ENCODE measurements at regions not wholly inside any gene's neighbourhood (a gene's known extent, or its start where the extent isn't known, plus 50 kb on each side); places are given as distances from the start of the nearest gene placed in this dataset.
"Not testable (repeated sequence)": the region's sequence is repeated elsewhere in the genome, so short reads cannot be mapped to it uniquely, and the experiment has no call there.

GRCh38 chr14:87241018-87241768, 751.8 kb downstream of the GALC start:
- FAIRE-seq, result no peak
- H3K27ac ChIP-seq (ENCODE audit: insufficient read depth, low read depth, low read length), result no peak overlapping the region
- dilution Hi-C loops (cut with MboI; ENCODE audit: extremely low pct_ligation_motif_present, low sequenced_read_pairs), result no loop called here

GRCh38 chr14:87240319-87240718, 752.7 kb downstream of the GALC start:
- CTCF ChIA-PET; H3K9ac ChIP-seq (replicated peaks; ENCODE audit: extremely low read depth, insufficient read depth, low read length); H2AFZ ChIP-seq (ENCODE audit: low read depth, low read length); H3K4me3 ChIP-seq (replicated peaks in 1 of 3; ENCODE audit: insufficient read depth in 1 of 3, low read depth in 1 of 3, low read length in 3 of 3); H4K20me1 ChIP-seq (replicated peaks; ENCODE audit: control insufficient read depth, extremely low read depth, insufficient read depth, low read length); POLR2A ChIA-PET; FAIRE-seq; H3K27ac ChIP-seq (ENCODE audit: insufficient read depth, low read depth, low read length); H3K79me2 ChIP-seq (ENCODE audit: control insufficient read depth, insufficient read depth, low read length); H3K27me3 ChIP-seq (ENCODE audit: control insufficient read depth in 2 of 2, insufficient read depth in 2 of 2, low read length in 2 of 2); BruUV-seq (replicated peaks); DNase-seq (ENCODE audit: low read depth, low spot score); H3K4me2 ChIP-seq (ENCODE audit: insufficient read depth, low read length); H3K9me3 ChIP-seq (replicated peaks; ENCODE audit: control insufficient read depth, insufficient read depth, low read length); H3K36me3 ChIP-seq (ENCODE audit: control insufficient read depth in 2 of 2, extremely low read depth in 1 of 2, insufficient read depth in 2 of 2, low read length in 2 of 2); H3K4me1 ChIP-seq (ENCODE audit: control insufficient read depth, extremely low read depth, insufficient read depth, low read length); intact Hi-C loops (cut with micrococcal nuclease); dilution Hi-C loops (cut with MboI; ENCODE audit: extremely low pct_ligation_motif_present, low sequenced_read_pairs); H3K9me1 ChIP-seq (replicated peaks; ENCODE audit: control insufficient read depth, extremely low read depth, insufficient read depth, low read length): not testable (repeated sequence)

More at GRCh38 chr14:87241018-87241768, 751.8 kb downstream of the GALC start:
- no peaks in the 10 kb centered on the region for H3K4me1 ChIP-seq (ENCODE audit: control insufficient read depth, extremely low read depth, insufficient read depth, low read length)
- H3K36me3 ChIP-seq (ENCODE audit: control insufficient read depth in 2 of 2, extremely low read depth in 1 of 2, insufficient read depth in 2 of 2, low read length in 2 of 2), result no peaks in the 10 kb centered on the region
- H3K27me3 ChIP-seq (ENCODE audit: control insufficient read depth in 2 of 2, insufficient read depth in 2 of 2, low read length in 2 of 2), result no peaks in the 10 kb centered on the region
- no TSS peak for BruUV-seq (replicated peaks)
- H3K9me3 ChIP-seq (replicated peaks; ENCODE audit: control insufficient read depth, insufficient read depth, low read length), result no peaks in the 10 kb centered on the region
- no peak for TF ChIP-seq JUN (IDR thresholded peaks at IDR 0.05; ENCODE audit: borderline replicate concordance, insufficient read depth, insufficient read length, low read depth)
- no peak for TF ChIP-seq MYC (IDR thresholded peaks at IDR 0.05; ENCODE audit: low read depth, low read length)
- TF ChIP-seq GATA2 (IDR thresholded peaks at IDR 0.05; ENCODE audit: insufficient read depth, insufficient read length, low read depth, low read length), result no peak
- no peak for TF ChIP-seq EZH2 (IDR thresholded peaks at IDR 0.05; ENCODE audit: borderline replicate concordance, low read depth, low read length, severe bottlenecking)
- no peak for TF ChIP-seq POLR2AphosphoS5 (IDR thresholded peaks at IDR 0.05; ENCODE audit: insufficient read depth, low read depth, low read length)
- no peak for TF ChIP-seq CTCF (IDR thresholded peaks at IDR 0.05; ENCODE audit: extremely low read depth in 1 of 2, insufficient read depth in 1 of 2, low read depth in 1 of 2, low read length in 2 of 2)
- no peak for TF ChIP-seq POLR2A (IDR thresholded peaks at IDR 0.05; ENCODE audit: low read depth, low read length)
- TF ChIP-seq FOS (IDR thresholded peaks at IDR 0.05; ENCODE audit: borderline replicate concordance, insufficient read depth, low read length), result no peak
- no peak for TF ChIP-seq MAX (IDR thresholded peaks at IDR 0.05; ENCODE audit: insufficient read depth, insufficient read length)
- H3K79me2 ChIP-seq (ENCODE audit: control insufficient read depth, insufficient read depth, low read length), result no peaks in the 10 kb centered on the region
- POLR2A ChIA-PET, result no interaction called here
- H3K9me1 ChIP-seq (replicated peaks; ENCODE audit: control insufficient read depth, extremely low read depth, insufficient read depth, low read length), result no peaks in the 10 kb centered on the region
- H3K4me2 ChIP-seq (ENCODE audit: insufficient read depth, low read length), result no peak overlapping the region
- no peak for DNase-seq (ENCODE audit: low read depth, low spot score)
- CTCF ChIA-PET, result no interaction called here
- no peak overlapping the region for H2AFZ ChIP-seq (ENCODE audit: low read depth, low read length)
- H4K20me1 ChIP-seq (replicated peaks; ENCODE audit: control insufficient read depth, extremely low read depth, insufficient read depth, low read length), result no peaks in the 10 kb centered on the region
- H3K9ac ChIP-seq (replicated peaks; ENCODE audit: extremely low read depth, insufficient read depth, low read length), result no peak overlapping the region
- H3K4me3 ChIP-seq (replicated peaks in 1 of 3; ENCODE audit: insufficient read depth in 1 of 3, low read depth in 1 of 3, low read length in 3 of 3), result no peak overlapping the region
- intact Hi-C loops (cut with micrococcal nuclease), result no loop called here
